ENCODE measurements at regions not wholly inside any gene's neighbourhood (a gene's known extent, or its start where the extent isn't known, plus 50 kb on each side); places are given as distances from the start of the nearest gene placed in this dataset.

- no peak overlapping the region for H2BK15ac ChIP-seq (ENCODE audit: low read depth, low read length)
- no peak overlapping the region for H3K56ac ChIP-seq (ENCODE audit: insufficient read length, low read depth, low read length)
- H4K20me1 ChIP-seq (ENCODE audit: control insufficient read depth, insufficient read depth, insufficient read length): no peaks in the 10 kb centered on the region
- no peak for DNase-seq
- H3K4ac ChIP-seq (ENCODE audit: low read depth, low read length): no peak overlapping the region
- no peak overlapping the region for H3K23ac ChIP-seq (ENCODE audit: insufficient read length, low read depth, low read length)
- WGBS (ENCODE audit: extremely low coverage, insufficient read length, low lambda C conversion rate): no CpG with 5 or more reads among the region's 1 CpG
- H3K79me1 ChIP-seq (ENCODE audit: insufficient read depth, low read depth, low read length, poor library complexity, severe bottlenecking): no peaks in the 10 kb centered on the region
- no peaks in the 10 kb centered on the region for H3K27me3 ChIP-seq (ENCODE audit: insufficient read depth, low read length)
- H2BK12ac ChIP-seq (ENCODE audit: insufficient read length, low read depth, low read length): no peak overlapping the region
- H4K8ac ChIP-seq (replicated peaks; ENCODE audit: insufficient read length, low read depth, low read length): no peak overlapping the region
- TF ChIP-seq, protein P1, sequence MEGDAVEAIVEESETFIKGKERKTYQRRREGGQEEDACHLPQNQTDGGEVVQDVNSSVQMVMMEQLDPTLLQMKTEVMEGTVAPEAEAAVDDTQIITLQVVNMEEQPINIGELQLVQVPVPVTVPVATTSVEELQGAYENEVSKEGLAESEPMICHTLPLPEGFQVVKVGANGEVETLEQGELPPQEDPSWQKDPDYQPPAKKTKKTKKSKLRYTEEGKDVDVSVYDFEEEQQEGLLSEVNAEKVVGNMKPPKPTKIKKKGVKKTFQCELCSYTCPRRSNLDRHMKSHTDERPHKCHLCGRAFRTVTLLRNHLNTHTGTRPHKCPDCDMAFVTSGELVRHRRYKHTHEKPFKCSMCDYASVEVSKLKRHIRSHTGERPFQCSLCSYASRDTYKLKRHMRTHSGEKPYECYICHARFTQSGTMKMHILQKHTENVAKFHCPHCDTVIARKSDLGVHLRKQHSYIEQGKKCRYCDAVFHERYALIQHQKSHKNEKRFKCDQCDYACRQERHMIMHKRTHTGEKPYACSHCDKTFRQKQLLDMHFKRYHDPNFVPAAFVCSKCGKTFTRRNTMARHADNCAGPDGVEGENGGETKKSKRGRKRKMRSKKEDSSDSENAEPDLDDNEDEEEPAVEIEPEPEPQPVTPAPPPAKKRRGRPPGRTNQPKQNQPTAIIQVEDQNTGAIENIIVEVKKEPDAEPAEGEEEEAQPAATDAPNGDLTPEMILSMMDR (conservative IDR thresholded peaks at IDR 0.05): no peak
- H3K9ac ChIP-seq (ENCODE audit: extremely low read depth, insufficient read length, low read length): no peak overlapping the region
- Mint-ChIP-seq H3K4me3 (no peak overlapping the region), H3K36me3 (ENCODE audit: insufficient read depth in 1 of 3, low read depth in 3 of 3) (no peaks in the 10 kb centered on the region), H3K9me3 (no peaks in the 10 kb centered on the region), H3K27ac (no peak overlapping the region), H3K4me1 (no peaks in the 10 kb centered on the region), H3K27me3 (ENCODE audit: low read depth) (no peaks in the 10 kb centered on the region; the same call in 1 of the 2 replicates)
- H2BK120ac ChIP-seq (ENCODE audit: low read depth, low read length, poor library complexity, severe bottlenecking): no peak overlapping the region
- no peaks in the 10 kb centered on the region for H3K23me2 ChIP-seq (ENCODE audit: insufficient read length, low read depth, low read length, poor library complexity, severe bottlenecking)
- no peak overlapping the region for H3K18ac ChIP-seq (ENCODE audit: insufficient read length, low read depth, low read length)
- H2BK20ac ChIP-seq (ENCODE audit: low read depth, low read length, poor library complexity, severe bottlenecking): no peak overlapping the region
- H2AK5ac ChIP-seq (ENCODE audit: insufficient read length, low read length): no peak overlapping the region
- no peak overlapping the region for H2AFZ ChIP-seq (ENCODE audit: low read length)
- H3K27ac ChIP-seq (ENCODE audit: insufficient read length, low read depth, low read length): no peak overlapping the region
- no peaks in the 10 kb centered on the region for H3K9me3 ChIP-seq (ENCODE audit: control insufficient read depth, low read depth, low read length)
- H2BK5ac ChIP-seq (ENCODE audit: insufficient read length, low read length): no peak overlapping the region
- no peak overlapping the region for H3K14ac ChIP-seq (ENCODE audit: insufficient read depth, low read length)
- H3K4me2 ChIP-seq (ENCODE audit: insufficient read depth, insufficient read length, low read length): no peak overlapping the region
- H3K4me1 ChIP-seq (ENCODE audit: insufficient read depth, low read length): no peaks in the 10 kb centered on the region
- H3K79me2 ChIP-seq (ENCODE audit: insufficient read depth, low read length): no peaks in the 10 kb centered on the region
- H4K5ac ChIP-seq (ENCODE audit: insufficient read length, low read depth, low read length): no peak overlapping the region
- H4K91ac ChIP-seq (ENCODE audit: insufficient read length, low read depth, low read length): no peak overlapping the region
- no peak overlapping the region for H3T11ph ChIP-seq (ENCODE audit: low read length)
These were observed 510.5 kb downstream of the PLPP3 start for GRCh38 chr1:56068908-56069307.

All from H9 (cell line).